ENCODE measurements at regions not wholly inside any gene's neighbourhood (a gene's known extent, or its start where the extent isn't known, plus 50 kb on each side); places are given as distances from the start of the nearest gene placed in this dataset.

- TF ChIP-seq ZFP36 (IDR thresholded peaks at IDR 0.05; ENCODE audit: borderline replicate concordance, partially characterized antibody) (no peak), ESRRA (IDR thresholded peaks at IDR 0.05; ENCODE audit: borderline replicate concordance, low read length) (no peak)
Measured at GRCh38 chr21:21858502-21859334, 860.5 kb downstream of the NCAM2 start.
